IMR-90 (cell line): ENCODE measurements at regions not wholly inside any gene's neighbourhood (a gene's known extent, or its start where the extent isn't known, plus 50 kb on each side); places are given as distances from the start of the nearest gene placed in this dataset.

Source experiments
- ATAC-seq: fragments of 200-7000 bp; cut with Tn5 transposase; 2 replicates; pipeline ENCODE4 v1.9.1; 2020; ENCODE audit warnings: low read depth, mild to moderate bottlenecking, moderate library complexity
- BruUV-seq: library from RNA; stranded (reverse); fragments of 400-500 nt; replicated peaks from 2 replicates; lab custom pipeline; 2021; lab: Mats Ljungman, UMichigan
- CTCF ChIA-PET: fragments of 300-600 bp; formaldehyde crosslinking; extraction: SDS; loops from one replicate; lab custom pipeline; 2021; ENCODE audit warnings: antibody characterized with exemption; lab: Yijun Ruan, JAX
- POLR2A ChIA-PET: fragments of 300-600 bp; sonication (Branson Sonifier 250); formaldehyde crosslinking; loops from one replicate; lab custom pipeline; 2022; ENCODE audit warnings: antibody characterized with exemption; ENCODE audit not compliant: unreplicated experiment; lab: Charles Lee
- DNase-seq: peaks from one replicate; pipeline ENCODE4 v3.0.0; 2013
- H2AFZ ChIP-seq: replicated peaks from 2 replicates; pipeline ENCODE3; 2013; ENCODE audit warnings: low read length, mild to moderate bottlenecking; ENCODE audit not compliant: poor library complexity
- H2AK5ac ChIP-seq: 2 replicates; pipeline ENCODE4 v1.6.1; 2013; ENCODE audit warnings: low read depth, low read length, inconsistent platforms
- H2AK9ac ChIP-seq: replicated peaks from 2 replicates; pipeline ENCODE3; 2013; ENCODE audit warnings: mild to moderate bottlenecking, low read depth, low read length, moderate library complexity; ENCODE audit not compliant: poor library complexity
- H2BK120ac ChIP-seq: 2 replicates; pipeline ENCODE4 v1.6.1; 2013; ENCODE audit warnings: low read depth, low read length, inconsistent platforms
- H2BK15ac ChIP-seq: 3 replicates; pipeline ENCODE4 v1.6.1; 2013; ENCODE audit warnings: low read depth, low read length, inconsistent platforms
- H2BK20ac ChIP-seq: 2 replicates; pipeline ENCODE4 v1.6.1; 2013; ENCODE audit warnings: low read depth, mild to moderate bottlenecking, inconsistent platforms, low read length, moderate library complexity
- H2BK5ac ChIP-seq: 2 replicates; pipeline ENCODE4 v1.6.1; 2013; ENCODE audit warnings: mild to moderate bottlenecking, low read depth, low read length, inconsistent platforms; ENCODE audit not compliant: poor library complexity, severe bottlenecking
- H3K14ac ChIP-seq: replicated peaks from 2 replicates; pipeline ENCODE4 v1.6.1; 2013; ENCODE audit warnings: low read depth, low read length, inconsistent platforms
- H3K18ac ChIP-seq: 2 replicates; pipeline ENCODE4 v1.6.1; 2013; ENCODE audit warnings: low read depth, low read length, control low read depth
- H3K23ac ChIP-seq: 2 replicates; pipeline ENCODE4 v1.6.1; 2013; ENCODE audit warnings: low read depth, low read length, inconsistent platforms
- H3K27ac ChIP-seq: 2 replicates; pipeline ENCODE4 v1.5.1; 2013; ENCODE audit warnings: mild to moderate bottlenecking, control low read depth, low read length; ENCODE audit not compliant: insufficient read depth
- H3K27me3 ChIP-seq: 2 replicates; pipeline ENCODE4 v1.6.1; 2013; ENCODE audit warnings: low read length; ENCODE audit not compliant: control insufficient read depth, insufficient read depth
- H3K36me3 ChIP-seq: 2 replicates; pipeline ENCODE4 v1.6.1; 2013; ENCODE audit warnings: low read length, mixed read lengths; ENCODE audit not compliant: control insufficient read depth, insufficient read depth
- H3K4ac ChIP-seq: 2 replicates; pipeline ENCODE4 v1.6.1; 2013; ENCODE audit warnings: low read depth, low read length, inconsistent platforms
- H3K4me1 ChIP-seq: 2 replicates; pipeline ENCODE4 v1.6.1; 2013; ENCODE audit warnings: low read length, mixed read lengths; ENCODE audit not compliant: control insufficient read depth, insufficient read depth
- H3K4me2 ChIP-seq: 2 replicates; pipeline ENCODE4 v1.6.1; 2013; ENCODE audit warnings: low read depth, mild to moderate bottlenecking, control low read depth, low read length, moderate library complexity
- H3K4me3 ChIP-seq: 2 replicates; pipeline ENCODE4 v1.5.1; 2013; ENCODE audit warnings: low read depth, mild to moderate bottlenecking, control low read depth, low read length, moderate library complexity; ENCODE audit not compliant: insufficient read depth
- H3K56ac ChIP-seq: 2 replicates; pipeline ENCODE4 v1.6.1; 2013; ENCODE audit warnings: low read length, inconsistent platforms; ENCODE audit not compliant: insufficient read depth; ENCODE audit errors: extremely low read depth
- H3K79me1 ChIP-seq, 2 experiments: 2 replicates each; pipeline ENCODE4 v1.6.1; 2013; ENCODE audit warnings: low read length in 2 of 2, inconsistent platforms in 1 of 2, low read depth in 1 of 2
- H3K9ac ChIP-seq: 2 replicates; pipeline ENCODE4 v1.6.1; 2013; ENCODE audit warnings: low read depth, low read length, control low read depth
- H3K9me1 ChIP-seq: 2 replicates; pipeline ENCODE4 v1.6.1; 2013; ENCODE audit warnings: low read length, inconsistent platforms; ENCODE audit not compliant: insufficient read depth
- H3K9me3 ChIP-seq: 2 replicates; pipeline ENCODE4 v1.6.1; 2013; ENCODE audit warnings: low read length; ENCODE audit not compliant: control insufficient read depth, insufficient read depth
- H4K20me1 ChIP-seq: 2 replicates; pipeline ENCODE4 v1.6.1; 2013; ENCODE audit warnings: low read length, inconsistent platforms; ENCODE audit not compliant: insufficient read depth
- H4K5ac ChIP-seq: 2 replicates; pipeline ENCODE4 v1.6.1; 2013; ENCODE audit warnings: mild to moderate bottlenecking, low read depth, low read length, control low read depth
- H4K8ac ChIP-seq, 2 experiments: 2 replicates each; pipeline ENCODE4 v1.6.1; 2013; ENCODE audit warnings: low read depth in 2 of 2, low read length in 2 of 2, control low read depth in 1 of 2, inconsistent platforms in 1 of 2
- H4K91ac ChIP-seq: 2 replicates; pipeline ENCODE4 v1.6.1; 2013; ENCODE audit warnings: low read depth, low read length, inconsistent platforms; ENCODE audit not compliant: insufficient read depth
- BHLHE40 ChIP-seq: fragments of 150-350 bp; IDR thresholded peaks from 2 replicates; pipeline ENCODE4 v1.6.1; 2016; ENCODE audit warnings: mild to moderate bottlenecking, low read depth, low read length
- MAFK ChIP-seq: IDR thresholded peaks from 2 replicates; pipeline ENCODE4 v1.6.1; 2012; ENCODE audit warnings: low read depth, low read length, improper control_type of control experiment
- RAD21 ChIP-seq: IDR thresholded peaks from 2 replicates; pipeline ENCODE4 v1.6.1; 2012; ENCODE audit warnings: low read length, improper control_type of control experiment
- RCOR1 ChIP-seq: IDR thresholded peaks from 2 replicates; pipeline ENCODE4 v1.6.1; 2012; ENCODE audit warnings: mild to moderate bottlenecking, low read length, improper control_type of control experiment; ENCODE audit not compliant: insufficient replicate concordance
- WGBS, 2 experiments: methylation state at CpG; one replicate each; pipeline versions ENCODE4 v1.1.5 to v1.1.7; 2013; ENCODE audit warnings: missing lambda C conversion rate in 2 of 2; ENCODE audit not compliant: insufficient read length in 1 of 2; ENCODE audit errors: extremely low coverage in 2 of 2; 5-methylcytosine and 5-hydroxymethylcytosine counted together
- dilution Hi-C: fragments of 300-500 bp; cut with HindIII; formaldehyde crosslinking; loops from one replicate; pipeline ENCODE4 v1.14.3; 2018; ENCODE audit warnings: low sequenced_read_pairs; ENCODE audit not compliant: unreplicated experiment
- in situ Hi-C: fragments of 300-500 bp; cut with MboI; formaldehyde crosslinking; loops from 3 replicates; pipeline ENCODE4 v1.14.3; 2019; ENCODE audit warnings: low sequenced_read_pairs, inconsistent platforms, mixed read lengths
- intact Hi-C: fragments of 100-400 bp; cut with micrococcal nuclease; formaldehyde crosslinking; loops from 2 replicates; pipeline ENCODE4 v1.10.0; 2022
- TF ChIP-seq, protein P1 (sequence below): fragments of 150-350 bp; IDR thresholded peaks from 2 replicates; pipeline ENCODE4 v1.6.1; 2016; ENCODE audit warnings: low read depth, mild to moderate bottlenecking, low read length, moderate library complexity, borderline replicate concordance
- TF ChIP-seq, protein P2 (sequence below): fragments of 150-350 bp; IDR thresholded peaks from 2 replicates; pipeline ENCODE4 v1.6.1; 2017; ENCODE audit warnings: mild to moderate bottlenecking, antibody characterized with exemption, low read length, low read depth

DNA sequence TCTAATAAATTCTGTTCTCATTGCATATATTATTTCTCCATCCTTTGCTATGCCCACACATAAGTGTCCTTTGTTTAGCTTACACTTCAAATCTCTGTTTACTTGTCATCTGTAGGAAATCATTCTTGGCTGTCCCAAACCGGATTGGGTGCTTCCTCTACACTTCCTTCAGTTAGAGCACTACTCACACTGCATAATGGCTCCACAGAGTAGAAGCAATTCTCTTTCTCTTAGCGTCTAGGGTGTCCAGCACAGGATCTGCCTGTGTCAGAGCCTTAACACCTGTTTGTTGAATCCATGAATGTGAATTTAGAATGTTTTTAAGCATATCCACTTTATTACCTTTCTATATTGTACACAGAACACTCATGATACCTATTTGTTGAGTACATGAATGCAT is 87.0 kb upstream of the BMP2 start:
- Histone ChIP-seq H3K9me1 (no peaks in the 10 kb centered on the region), H3K4me1 (no peaks in the 10 kb centered on the region), H2BK20ac (no peak overlapping the region), H4K8ac (no peak overlapping the region), H2AK5ac (no peak overlapping the region), H3K56ac (no peak overlapping the region), H3K9ac (no peak overlapping the region), H4K91ac (no peak overlapping the region), H3K27ac (no peak overlapping the region), H2BK120ac (no peak overlapping the region), H3K4me2 (no peak overlapping the region), H4K5ac (no peak overlapping the region), H3K9me3 (no peaks in the 10 kb centered on the region), H2AK9ac (no peak overlapping the region), H3K14ac (no peak overlapping the region), H3K23ac (no peak overlapping the region), H2BK5ac (no peak overlapping the region), H3K18ac (no peak overlapping the region), H2AFZ (no peak overlapping the region), H3K4ac (no peak overlapping the region), H3K27me3 (peaks cover 1% of the 10 kb centered on the region), H4K20me1 (no peaks in the 10 kb centered on the region), H2BK15ac (no peak overlapping the region), H3K36me3 (no peaks in the 10 kb centered on the region), H3K79me1 (no peaks in the 10 kb centered on the region), H3K4me3 (no peak overlapping the region)
- TF ChIP-seq RCOR1: no peak
- TF ChIP-seq, protein P1, sequence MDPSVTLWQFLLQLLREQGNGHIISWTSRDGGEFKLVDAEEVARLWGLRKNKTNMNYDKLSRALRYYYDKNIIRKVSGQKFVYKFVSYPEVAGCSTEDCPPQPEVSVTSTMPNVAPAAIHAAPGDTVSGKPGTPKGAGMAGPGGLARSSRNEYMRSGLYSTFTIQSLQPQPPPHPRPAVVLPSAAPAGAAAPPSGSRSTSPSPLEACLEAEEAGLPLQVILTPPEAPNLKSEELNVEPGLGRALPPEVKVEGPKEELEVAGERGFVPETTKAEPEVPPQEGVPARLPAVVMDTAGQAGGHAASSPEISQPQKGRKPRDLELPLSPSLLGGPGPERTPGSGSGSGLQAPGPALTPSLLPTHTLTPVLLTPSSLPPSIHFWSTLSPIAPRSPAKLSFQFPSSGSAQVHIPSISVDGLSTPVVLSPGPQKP: no peak
- TF ChIP-seq, protein P2, sequence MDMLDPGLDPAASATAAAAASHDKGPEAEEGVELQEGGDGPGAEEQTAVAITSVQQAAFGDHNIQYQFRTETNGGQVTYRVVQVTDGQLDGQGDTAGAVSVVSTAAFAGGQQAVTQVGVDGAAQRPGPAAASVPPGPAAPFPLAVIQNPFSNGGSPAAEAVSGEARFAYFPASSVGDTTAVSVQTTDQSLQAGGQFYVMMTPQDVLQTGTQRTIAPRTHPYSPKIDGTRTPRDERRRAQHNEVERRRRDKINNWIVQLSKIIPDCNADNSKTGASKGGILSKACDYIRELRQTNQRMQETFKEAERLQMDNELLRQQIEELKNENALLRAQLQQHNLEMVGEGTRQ: no peak
- TF ChIP-seq RAD21: no peak
- TF ChIP-seq BHLHE40: no peak
- TF ChIP-seq MAFK: no peak
- ATAC-seq: no peak
- dilution Hi-C loops (no loop called here), intact Hi-C loops (no loop called here), in situ Hi-C loops (no loop called here)
- no CpG with 5 or more reads among the region's 2 CpGs for WGBS, 2 experiments
- BruUV-seq: no TSS peak
- POLR2A ChIA-PET: no interaction called here
- CTCF ChIA-PET: interaction anchor here (0.6 kb wide), 1 partner anchor 95 kb away, joined by 3 read pairs; no protein-coding TSS in a partner anchor
- DNase-seq: no peak
